ENCODE measurements at regions not wholly inside any gene's neighbourhood (a gene's known extent, or its start where the extent isn't known, plus 50 kb on each side); places are given as distances from the start of the nearest gene placed in this dataset.

DNA sequence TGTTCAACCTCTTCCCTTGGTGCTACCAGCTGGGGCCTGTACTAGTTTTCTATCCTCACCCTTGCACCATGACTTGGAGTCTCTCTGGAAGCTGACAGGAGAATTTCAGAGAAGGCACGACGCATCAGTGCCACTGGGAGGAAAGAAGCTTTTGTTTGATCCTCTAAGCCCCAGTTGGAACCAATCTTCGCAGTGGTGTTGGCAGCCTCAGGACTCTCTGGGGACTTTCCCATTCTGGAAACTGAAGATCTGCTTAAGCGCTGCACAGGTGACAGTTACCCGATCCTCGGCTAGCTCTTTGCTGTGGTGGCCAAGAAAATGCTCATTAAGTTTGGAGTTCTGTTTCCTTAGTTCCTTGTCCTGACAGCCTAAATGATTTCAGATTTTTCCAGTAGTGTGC lies 222.3 kb downstream of the RHOU start:
- no peak overlapping the region for H2AK5ac ChIP-seq (ENCODE audit: low read length)
- no peak overlapping the region for H2BK15ac ChIP-seq (replicated peaks; ENCODE audit: low read depth)
- H3K9ac ChIP-seq (ENCODE audit: low read length) = no peak overlapping the region
- DNase-seq = no peak
- H3K27me3 ChIP-seq (ENCODE audit: insufficient read depth, low read length, poor library complexity) = no peaks in the 10 kb centered on the region
- H3K56ac ChIP-seq (ENCODE audit: low read length) = no peak overlapping the region
- H3K4me3 ChIP-seq (ENCODE audit: low read length) = no peak overlapping the region
- H2BK5ac ChIP-seq (ENCODE audit: low read length) = no peak overlapping the region
- H3K18ac ChIP-seq (ENCODE audit: low read length) = no peak overlapping the region
- H3K4me1 ChIP-seq (ENCODE audit: control insufficient read depth, low read depth, low read length) = peaks cover 3% of the 10 kb centered on the region
- H3K4me2 ChIP-seq (ENCODE audit: low read length) = no peak overlapping the region
- WGBS (ENCODE audit: extremely low coverage, insufficient coverage, low lambda C conversion rate) = no CpG with 5 or more reads among the region's 6 CpGs
- no peaks in the 10 kb centered on the region for H3K36me3 ChIP-seq (ENCODE audit: control insufficient read depth, insufficient read depth, low read length)
- H4K8ac ChIP-seq (ENCODE audit: low read depth, low read length) = no peak overlapping the region
- H4K5ac ChIP-seq (ENCODE audit: low read length) = no peak overlapping the region
- no peaks in the 10 kb centered on the region for H3K79me1 ChIP-seq (ENCODE audit: low read length)
- no peaks in the 10 kb centered on the region for H3K79me2 ChIP-seq (ENCODE audit: control insufficient read depth, insufficient read depth, low read length)
- no peak overlapping the region for H2BK120ac ChIP-seq (ENCODE audit: low read depth, low read length)
- H3K27ac ChIP-seq (ENCODE audit: low read depth, low read length) = no peak overlapping the region
- H3K23ac ChIP-seq (ENCODE audit: low read length) = no peak overlapping the region
- no peak overlapping the region for H3K4ac ChIP-seq (ENCODE audit: low read depth, low read length)

DNA sequence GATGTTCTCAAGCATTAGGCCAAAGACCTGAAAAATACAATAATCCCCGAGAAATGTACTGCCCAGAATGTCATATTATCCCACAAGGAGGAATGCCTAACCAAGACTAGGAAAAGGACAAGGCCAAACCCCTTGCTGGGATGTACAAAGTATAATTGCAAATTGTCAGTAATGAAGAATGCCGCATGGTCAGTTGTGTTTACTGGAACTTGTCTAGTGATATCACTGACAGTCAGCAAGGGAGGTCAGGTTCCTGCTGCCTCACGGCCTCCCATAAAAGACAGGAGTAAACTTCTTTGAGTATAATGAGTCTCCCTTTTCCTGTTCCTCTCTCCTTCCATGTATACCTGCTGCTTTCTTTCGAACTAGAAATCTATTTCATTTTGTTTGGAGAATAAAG lies 222.8 kb downstream of the RHOU start:
- H3K56ac ChIP-seq (ENCODE audit: low read length) = no peak overlapping the region
- H2BK15ac ChIP-seq (replicated peaks; ENCODE audit: low read depth) = no peak overlapping the region
- H4K5ac ChIP-seq (ENCODE audit: low read length) = no peak overlapping the region
- no peak overlapping the region for H4K8ac ChIP-seq (ENCODE audit: low read depth, low read length)
- no peak overlapping the region for H3K27ac ChIP-seq (ENCODE audit: low read depth, low read length)
- H3K4ac ChIP-seq (ENCODE audit: low read depth, low read length) = no peak overlapping the region
- H3K4me1 ChIP-seq (ENCODE audit: control insufficient read depth, low read depth, low read length) = peaks cover 3% of the 10 kb centered on the region
- no peak overlapping the region for H2BK120ac ChIP-seq (ENCODE audit: low read depth, low read length)
- DNase-seq = no peak
- no peak overlapping the region for H3K9ac ChIP-seq (ENCODE audit: low read length)
- no peaks in the 10 kb centered on the region for H3K79me1 ChIP-seq (ENCODE audit: low read length)
- H3K36me3 ChIP-seq (ENCODE audit: control insufficient read depth, insufficient read depth, low read length) = no peaks in the 10 kb centered on the region
- WGBS (ENCODE audit: extremely low coverage, insufficient coverage, low lambda C conversion rate) = no CpG with 5 or more reads among the region's 4 CpGs
- H3K27me3 ChIP-seq (ENCODE audit: insufficient read depth, low read length, poor library complexity) = no peaks in the 10 kb centered on the region
- no peak overlapping the region for H2BK5ac ChIP-seq (ENCODE audit: low read length)
- no peak overlapping the region for H2AK5ac ChIP-seq (ENCODE audit: low read length)
- no peak overlapping the region for H3K4me2 ChIP-seq (ENCODE audit: low read length)
- H3K79me2 ChIP-seq (ENCODE audit: control insufficient read depth, insufficient read depth, low read length) = no peaks in the 10 kb centered on the region
- no peak overlapping the region for H3K4me3 ChIP-seq (ENCODE audit: low read length)
- no peak overlapping the region for H3K23ac ChIP-seq (ENCODE audit: low read length)
- H3K18ac ChIP-seq (ENCODE audit: low read length) = no peak overlapping the region

DNA sequence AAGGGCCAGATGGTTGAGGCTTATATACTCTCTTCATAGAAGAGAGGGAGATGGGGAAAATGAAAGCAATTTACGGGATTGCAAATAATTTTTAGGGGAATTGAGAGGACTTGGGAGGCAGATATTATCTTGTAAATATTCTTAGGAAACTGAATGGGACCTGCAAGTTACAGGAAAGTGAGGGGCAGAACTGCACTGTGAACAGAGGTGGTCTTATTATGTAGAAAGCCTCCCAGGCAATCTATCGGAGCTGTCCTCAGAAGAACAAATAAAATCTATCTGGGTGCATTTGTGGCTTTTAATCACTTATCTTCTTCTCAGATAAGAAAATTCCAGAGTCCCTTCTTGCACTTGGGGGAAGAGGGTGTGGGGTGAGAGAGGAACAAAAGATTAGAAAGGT lies 223.5 kb downstream of the RHOU start:
- no CpG with 5 or more reads among the region's 2 CpGs for WGBS (ENCODE audit: extremely low coverage, insufficient coverage, low lambda C conversion rate)
- Histone ChIP-seq H4K5ac (ENCODE audit: low read length) (no peak overlapping the region), H3K27me3 (ENCODE audit: insufficient read depth, low read length, poor library complexity) (no peaks in the 10 kb centered on the region), H3K56ac (ENCODE audit: low read length) (no peak overlapping the region), H3K27ac (ENCODE audit: low read depth, low read length) (no peak overlapping the region), H2BK5ac (ENCODE audit: low read length) (no peak overlapping the region), H3K23ac (ENCODE audit: low read length) (no peak overlapping the region), H3K4me2 (ENCODE audit: low read length) (no peak overlapping the region), H3K79me2 (ENCODE audit: control insufficient read depth, insufficient read depth, low read length) (no peaks in the 10 kb centered on the region), H3K36me3 (ENCODE audit: control insufficient read depth, insufficient read depth, low read length) (no peaks in the 10 kb centered on the region), H3K79me1 (ENCODE audit: low read length) (no peaks in the 10 kb centered on the region), H2AK5ac (ENCODE audit: low read length) (no peak overlapping the region), H3K4me1 (ENCODE audit: control insufficient read depth, low read depth, low read length) (peaks cover 3% of the 10 kb centered on the region), H3K4ac (ENCODE audit: low read depth, low read length) (no peak overlapping the region), H3K4me3 (ENCODE audit: low read length) (no peak overlapping the region), H2BK120ac (ENCODE audit: low read depth, low read length) (peak overlapping the region; percentile 17), H4K8ac (ENCODE audit: low read depth, low read length) (no peak overlapping the region), H3K18ac (ENCODE audit: low read length) (peak overlapping the region; percentile 89), H2BK15ac (replicated peaks; ENCODE audit: low read depth) (no peak overlapping the region), H3K9ac (ENCODE audit: low read length) (no peak overlapping the region)
- peak; percentile 80 for DNase-seq

DNA sequence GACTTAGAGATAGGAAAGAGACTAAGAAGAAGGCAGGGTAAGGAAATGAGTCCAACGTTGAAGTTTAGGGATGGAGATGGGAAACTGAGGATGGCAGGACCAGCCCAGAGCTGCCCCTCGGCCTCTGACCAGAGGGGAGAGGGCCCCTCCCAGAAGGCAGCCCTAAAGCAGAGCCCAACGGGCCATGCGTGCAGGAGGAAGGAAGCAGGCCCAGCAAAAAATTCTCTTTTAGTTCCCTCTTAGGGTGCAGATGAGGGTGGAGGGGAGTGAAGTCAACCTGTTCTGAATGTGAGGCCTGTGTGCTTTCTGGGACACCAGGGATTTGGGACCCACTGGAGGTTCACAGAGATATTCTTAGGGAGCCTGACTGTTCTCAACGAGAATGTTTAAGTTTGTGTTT lies 225.4 kb downstream of the RHOU start:
- Histone ChIP-seq H3K4me3 (ENCODE audit: low read length) (no peak overlapping the region), H4K5ac (ENCODE audit: low read length) (no peak overlapping the region), H2BK120ac (ENCODE audit: low read depth, low read length) (no peak overlapping the region), H3K4me1 (ENCODE audit: control insufficient read depth, low read depth, low read length) (peaks cover 3% of the 10 kb centered on the region), H2AK5ac (ENCODE audit: low read length) (no peak overlapping the region), H3K27me3 (ENCODE audit: insufficient read depth, low read length, poor library complexity) (no peaks in the 10 kb centered on the region), H4K8ac (ENCODE audit: low read depth, low read length) (no peak overlapping the region), H3K18ac (ENCODE audit: low read length) (no peak overlapping the region), H3K4me2 (ENCODE audit: low read length) (no peak overlapping the region), H3K79me1 (ENCODE audit: low read length) (no peaks in the 10 kb centered on the region), H3K36me3 (ENCODE audit: control insufficient read depth, insufficient read depth, low read length) (no peaks in the 10 kb centered on the region), H3K27ac (ENCODE audit: low read depth, low read length) (no peak overlapping the region), H3K79me2 (ENCODE audit: control insufficient read depth, insufficient read depth, low read length) (no peaks in the 10 kb centered on the region), H3K56ac (ENCODE audit: low read length) (no peak overlapping the region), H2BK15ac (replicated peaks; ENCODE audit: low read depth) (no peak overlapping the region), H3K4ac (ENCODE audit: low read depth, low read length) (peak overlapping the region; percentile 28), H3K23ac (ENCODE audit: low read length) (no peak overlapping the region), H3K9ac (ENCODE audit: low read length) (no peak overlapping the region), H2BK5ac (ENCODE audit: low read length) (no peak overlapping the region)
- DNase-seq = no peak
- WGBS (ENCODE audit: extremely low coverage, insufficient coverage, low lambda C conversion rate) = no CpG with 5 or more reads among the region's 5 CpGs

DNA sequence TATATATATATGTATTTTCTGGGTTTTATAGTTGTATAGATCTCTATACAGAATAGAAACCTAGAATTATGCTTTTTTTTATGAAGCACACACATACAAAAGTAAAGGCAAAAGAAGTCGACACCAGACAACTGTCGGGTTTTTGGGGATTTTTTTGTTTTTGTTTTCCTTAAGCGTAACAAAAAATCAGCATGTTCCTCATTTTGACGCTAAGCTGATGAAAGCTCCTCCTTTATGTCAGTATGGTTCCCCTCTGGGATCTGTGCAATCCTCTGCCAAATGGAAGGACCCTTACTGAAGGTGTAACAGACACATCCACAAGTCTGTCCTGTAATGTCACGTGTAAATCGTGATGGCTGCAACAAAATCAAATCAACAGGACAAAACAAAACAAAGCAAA lies 226.2 kb downstream of the RHOU start:
- no CpG with 5 or more reads among the region's 6 CpGs for WGBS (ENCODE audit: extremely low coverage, insufficient coverage, low lambda C conversion rate)

DNA sequence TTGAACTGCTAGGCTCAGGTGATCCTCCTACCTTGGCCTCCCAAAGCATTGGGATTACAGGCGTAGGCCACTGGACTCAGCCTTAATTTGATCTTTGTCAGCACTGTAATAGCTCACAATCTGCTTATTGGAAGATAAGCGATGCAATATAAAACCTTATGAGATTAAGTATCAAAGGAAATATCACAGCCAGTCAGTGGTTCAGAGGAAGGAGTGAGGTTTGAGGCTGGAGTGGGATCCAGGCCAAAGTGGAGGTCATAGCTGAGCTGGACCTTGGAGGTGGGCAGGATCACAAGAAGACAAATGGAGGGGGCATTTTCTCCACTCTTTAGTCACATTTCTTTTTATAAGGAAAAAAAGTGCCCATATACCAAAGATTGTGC lies 228.5 kb downstream of the RHOU start:
- Histone ChIP-seq H2BK15ac (replicated peaks; ENCODE audit: low read depth) (no peak overlapping the region), H3K23ac (ENCODE audit: low read length) (no peak overlapping the region), H4K5ac (ENCODE audit: low read length) (no peak overlapping the region), H3K36me3 (ENCODE audit: control insufficient read depth, insufficient read depth, low read length) (no peaks in the 10 kb centered on the region), H3K4me3 (ENCODE audit: low read length) (no peak overlapping the region), H2BK5ac (ENCODE audit: low read length) (no peak overlapping the region), H3K4me1 (ENCODE audit: control insufficient read depth, low read depth, low read length) (peaks cover 3% of the 10 kb centered on the region), H3K27me3 (ENCODE audit: insufficient read depth, low read length, poor library complexity) (no peaks in the 10 kb centered on the region), H3K18ac (ENCODE audit: low read length) (no peak overlapping the region), H3K4ac (ENCODE audit: low read depth, low read length) (no peak overlapping the region), H3K79me2 (ENCODE audit: control insufficient read depth, insufficient read depth, low read length) (no peaks in the 10 kb centered on the region), H4K8ac (ENCODE audit: low read depth, low read length) (no peak overlapping the region), H2AK5ac (ENCODE audit: low read length) (no peak overlapping the region), H3K4me2 (ENCODE audit: low read length) (no peak overlapping the region), H2BK120ac (ENCODE audit: low read depth, low read length) (no peak overlapping the region), H3K56ac (ENCODE audit: low read length) (no peak overlapping the region), H3K27ac (ENCODE audit: low read depth, low read length) (no peak overlapping the region), H3K79me1 (ENCODE audit: low read length) (no peaks in the 10 kb centered on the region), H3K9ac (ENCODE audit: low read length) (no peak overlapping the region)
- no CpG with 5 or more reads among the region's 2 CpGs for WGBS (ENCODE audit: extremely low coverage, insufficient coverage, low lambda C conversion rate)
- DNase-seq = no peak

More for the DNA sequence above, 226.2 kb downstream of the RHOU start:
- Histone ChIP-seq H2BK15ac (replicated peaks; ENCODE audit: low read depth) (peak overlapping the region; percentile 60), H3K4me2 (ENCODE audit: low read length) (no peak overlapping the region), H2BK5ac (ENCODE audit: low read length) (no peak overlapping the region), H3K4me3 (ENCODE audit: low read length) (no peak overlapping the region), H4K5ac (ENCODE audit: low read length) (no peak overlapping the region), H3K23ac (ENCODE audit: low read length) (no peak overlapping the region), H3K36me3 (ENCODE audit: control insufficient read depth, insufficient read depth, low read length) (no peaks in the 10 kb centered on the region), H3K79me2 (ENCODE audit: control insufficient read depth, insufficient read depth, low read length) (no peaks in the 10 kb centered on the region), H3K27me3 (ENCODE audit: insufficient read depth, low read length, poor library complexity) (no peaks in the 10 kb centered on the region), H2AK5ac (ENCODE audit: low read length) (no peak overlapping the region), H3K4me1 (ENCODE audit: control insufficient read depth, low read depth, low read length) (peaks cover 3% of the 10 kb centered on the region), H3K9ac (ENCODE audit: low read length) (no peak overlapping the region), H3K27ac (ENCODE audit: low read depth, low read length) (no peak overlapping the region), H3K18ac (ENCODE audit: low read length) (no peak overlapping the region), H2BK120ac (ENCODE audit: low read depth, low read length) (no peak overlapping the region), H3K56ac (ENCODE audit: low read length) (no peak overlapping the region), H3K79me1 (ENCODE audit: low read length) (no peaks in the 10 kb centered on the region), H4K8ac (ENCODE audit: low read depth, low read length) (no peak overlapping the region), H3K4ac (ENCODE audit: low read depth, low read length) (peak overlapping the region; percentile 27)
- no peak for DNase-seq

Data from mesendoderm (in vitro differentiated cells).